Prostate gland (tissue), 2 donors: ENCODE measurements at regions not wholly inside any gene's neighbourhood (a gene's known extent, or its start where the extent isn't known, plus 50 kb on each side); places are given as distances from the start of the nearest gene placed in this dataset.

Experiments used
- CTCF ChIP-seq, 4 experiments: fragments of 200-600 bp in 2 of 4; fragments of 450-650 bp in 2 of 4; sonication (generic) in 2 of 4; IDR thresholded peaks; 1 replicate in 3 of 4; 2 replicates in 1 of 4; pipeline ENCODE4 v1.5.1; 2016 to 2019; ENCODE audit warnings: antibody characterized with exemption in 4 of 4, mild to moderate bottlenecking in 2 of 4, moderate library complexity in 2 of 4
- POLR2A ChIP-seq: fragments of 450-650 bp; IDR thresholded peaks from one replicate; pipeline ENCODE4 v1.6.1; 2016; ENCODE audit warnings: antibody characterized with exemption, mild to moderate bottlenecking

DNA sequence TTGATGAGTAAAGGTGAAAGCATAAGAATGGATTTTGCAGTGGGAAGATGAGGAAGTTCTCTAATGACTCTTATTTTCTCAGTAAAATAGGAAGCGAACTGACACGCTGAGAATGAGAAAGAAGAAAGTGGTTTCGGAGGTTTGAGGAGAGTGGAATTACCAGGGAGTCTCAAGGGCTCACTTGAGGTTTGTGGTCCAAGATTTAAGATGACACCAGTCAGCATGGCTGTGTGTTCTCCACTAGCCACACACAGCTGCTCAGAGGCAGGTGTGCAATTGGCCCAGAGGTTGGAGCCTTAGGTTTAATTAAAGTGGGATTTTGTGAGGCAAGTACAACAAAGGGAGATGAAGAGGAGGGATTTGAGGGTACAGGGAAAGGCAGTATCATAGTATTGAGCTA lies 99.6 kb upstream of the NBEA start:
- TF ChIP-seq POLR2A = no peak
- no peak for TF ChIP-seq CTCF (IDR thresholded peaks at IDR 0.05)
